WTC11 (cell line): ENCODE measurements at regions not wholly inside any gene's neighbourhood (a gene's known extent, or its start where the extent isn't known, plus 50 kb on each side); places are given as distances from the start of the nearest gene placed in this dataset.

Experiments used
- ATAC-seq: fragments of 200-7000 bp; cut with Tn5 transposase; 2 replicates; pipeline ENCODE4 v1.10.0; 2021; ENCODE audit warnings: mild to moderate bottlenecking, moderate library complexity
- CTCF ChIA-PET: fragments of 300-600 bp; sonication (Branson Sonifier 250); formaldehyde crosslinking; loops from one replicate; lab custom pipeline; 2021; ENCODE audit warnings: antibody characterized with exemption; lab: Charles Lee
- POLR2A ChIA-PET: fragments of 350-600 bp; sonication (Branson Sonifier 250); formaldehyde crosslinking; loops from one replicate; lab custom pipeline; 2021; ENCODE audit warnings: antibody characterized with exemption; lab: Charles Lee
- DNase-seq: peaks from one replicate; pipeline ENCODE4 v3.0.0; 2021; ENCODE audit warnings: low spot score
- H3K27ac Mint-ChIP-seq: 2 replicates; pipeline ENCODE4 v1.8.0; 2021; ENCODE audit warnings: mixed read lengths
- H3K27me3 Mint-ChIP-seq: 2 replicates; pipeline ENCODE4 v1.8.0; 2021; ENCODE audit warnings: low read depth, mild to moderate bottlenecking, moderate library complexity, mixed read lengths
- H3K36me3 Mint-ChIP-seq: 2 replicates; pipeline ENCODE4 v1.8.0; 2021; ENCODE audit warnings: mixed read lengths
- H3K4me1 Mint-ChIP-seq: 2 replicates; pipeline ENCODE4 v1.8.0; 2022; ENCODE audit warnings: mixed read lengths
- H3K4me3 Mint-ChIP-seq: 2 replicates; pipeline ENCODE4 v1.8.0; 2021; ENCODE audit warnings: mild to moderate bottlenecking, moderate library complexity, mixed read lengths
- H3K9me3 Mint-ChIP-seq: 2 replicates; pipeline ENCODE4 v1.8.0; 2021; ENCODE audit warnings: mixed read lengths
- ATF1 ChIP-seq: sonication (generic); formaldehyde crosslinking; IDR thresholded peaks from 2 replicates; pipeline ENCODE4 v1.8.1; 2023; ENCODE audit warnings: mild to moderate bottlenecking, moderate library complexity, missing genetic modification reagents
- CREB1 ChIP-seq: sonication (generic); formaldehyde crosslinking; IDR thresholded peaks from 2 replicates; pipeline ENCODE4 v1.8.0; 2023; ENCODE audit warnings: mild to moderate bottlenecking, missing genetic modification reagents
- FOXJ3 ChIP-seq: sonication (generic); formaldehyde crosslinking; IDR thresholded peaks from 2 replicates; pipeline ENCODE4 v1.9.0; 2021; ENCODE audit warnings: missing genetic modification reagents, mild to moderate bottlenecking, borderline replicate concordance
- FOXK1 ChIP-seq: sonication (generic); formaldehyde crosslinking; IDR thresholded peaks from 2 replicates; pipeline ENCODE4 v1.8.0; 2022; ENCODE audit warnings: mild to moderate bottlenecking, moderate library complexity, missing genetic modification reagents
- GABPB1 ChIP-seq: sonication (generic); formaldehyde crosslinking; IDR thresholded peaks from 2 replicates; pipeline ENCODE4 v1.8.1; 2023; ENCODE audit warnings: mild to moderate bottlenecking, missing genetic modification reagents
- IRF2 ChIP-seq: sonication (generic); formaldehyde crosslinking; IDR thresholded peaks from 2 replicates; pipeline ENCODE4 v1.8.0; 2022; ENCODE audit warnings: low read depth, missing genetic modification reagents, borderline replicate concordance
- KAT7 ChIP-seq: sonication (generic); formaldehyde crosslinking; IDR thresholded peaks from 2 replicates; pipeline ENCODE4 v1.8.1; 2023; ENCODE audit warnings: missing genetic modification reagents, mild to moderate bottlenecking, borderline replicate concordance
- SMAD4 ChIP-seq: sonication (generic); formaldehyde crosslinking; IDR thresholded peaks from 2 replicates; pipeline ENCODE4 v1.8.0; 2022; ENCODE audit warnings: mild to moderate bottlenecking, missing genetic modification reagents
- SP1 ChIP-seq: sonication (generic); formaldehyde crosslinking; conservative IDR thresholded peaks from 2 replicates; pipeline ENCODE4 v1.8.1; 2022; ENCODE audit warnings: missing genetic modification reagents
- TEAD1 ChIP-seq: sonication (generic); formaldehyde crosslinking; IDR thresholded peaks from 2 replicates; pipeline ENCODE4 v1.8.0; 2022; ENCODE audit warnings: mild to moderate bottlenecking, missing genetic modification reagents
- TEAD4 ChIP-seq: sonication (generic); formaldehyde crosslinking; IDR thresholded peaks from 2 replicates; pipeline ENCODE4 v1.8.0; 2022; ENCODE audit warnings: mild to moderate bottlenecking, missing genetic modification reagents
- ZBTB21 ChIP-seq: sonication (generic); formaldehyde crosslinking; IDR thresholded peaks from 2 replicates; pipeline ENCODE4 v1.8.1; 2023; ENCODE audit warnings: mild to moderate bottlenecking, missing genetic modification reagents, borderline replicate concordance
- ZMAT4 ChIP-seq: fragments of 250-450 bp; sonication (Bioruptor Pico); IDR thresholded peaks from 2 replicates; pipeline ENCODE4 v1.9.0; 2021; ENCODE audit warnings: mild to moderate bottlenecking
- ZNF423 ChIP-seq: fragments of 250-450 bp; sonication (Bioruptor Pico); IDR thresholded peaks from 2 replicates; pipeline ENCODE4 v2.1.2; 2022; ENCODE audit warnings: mild to moderate bottlenecking, moderate library complexity
- TF ChIP-seq, protein P1 (sequence below): sonication (generic); formaldehyde crosslinking; conservative IDR thresholded peaks from 2 replicates; pipeline ENCODE4 v1.8.1; 2022; ENCODE audit warnings: mild to moderate bottlenecking, missing genetic modification reagents
- TF ChIP-seq, protein P2 (sequence below): sonication (generic); formaldehyde crosslinking; IDR thresholded peaks from 2 replicates; pipeline ENCODE4 v1.8.0; 2022; ENCODE audit warnings: mild to moderate bottlenecking, missing genetic modification reagents
- TF ChIP-seq, protein P3 (sequence below): fragments of 250-450 bp; sonication (Bioruptor Pico); IDR thresholded peaks from 2 replicates; pipeline ENCODE4 v1.9.0; 2021; ENCODE audit warnings: mild to moderate bottlenecking
- TF ChIP-seq, protein P4 (sequence below): fragments of 250-450 bp; sonication (Bioruptor Pico); conservative IDR thresholded peaks from 2 replicates; pipeline ENCODE4 v1.9.0; 2021; ENCODE audit warnings: mild to moderate bottlenecking

- peak; percentile 100 for ATAC-seq
- no peak overlapping the region for H3K4me3 Mint-ChIP-seq
- no peaks in the 10 kb centered on the region for H3K36me3 Mint-ChIP-seq
- H3K9me3 Mint-ChIP-seq = peaks cover 6% of the 10 kb centered on the region; the same call in 1 of the 2 replicates
- TF ChIP-seq SMAD4 (CRISPR knock-in tag) = peak; percentile 78; the same call in 1 of the 2 replicates
- no peak for TF ChIP-seq ATF1 (CRISPR knock-in tag)
- no peak for TF ChIP-seq FOXJ3 (CRISPR knock-in tag)
- TF ChIP-seq TEAD4 (CRISPR knock-in tag) = no peak
- TF ChIP-seq ZBTB21 (CRISPR knock-in tag) = no peak
- TF ChIP-seq FOXK1 (CRISPR knock-in tag) = peak; percentile 86; the same call in 1 of the 2 replicates
- TF ChIP-seq, protein P1, sequence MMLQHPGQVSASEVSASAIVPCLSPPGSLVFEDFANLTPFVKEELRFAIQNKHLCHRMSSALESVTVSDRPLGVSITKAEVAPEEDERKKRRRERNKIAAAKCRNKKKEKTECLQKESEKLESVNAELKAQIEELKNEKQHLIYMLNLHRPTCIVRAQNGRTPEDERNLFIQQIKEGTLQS (CRISPR knock-in tag) = no peak
- TF ChIP-seq, protein P2, sequence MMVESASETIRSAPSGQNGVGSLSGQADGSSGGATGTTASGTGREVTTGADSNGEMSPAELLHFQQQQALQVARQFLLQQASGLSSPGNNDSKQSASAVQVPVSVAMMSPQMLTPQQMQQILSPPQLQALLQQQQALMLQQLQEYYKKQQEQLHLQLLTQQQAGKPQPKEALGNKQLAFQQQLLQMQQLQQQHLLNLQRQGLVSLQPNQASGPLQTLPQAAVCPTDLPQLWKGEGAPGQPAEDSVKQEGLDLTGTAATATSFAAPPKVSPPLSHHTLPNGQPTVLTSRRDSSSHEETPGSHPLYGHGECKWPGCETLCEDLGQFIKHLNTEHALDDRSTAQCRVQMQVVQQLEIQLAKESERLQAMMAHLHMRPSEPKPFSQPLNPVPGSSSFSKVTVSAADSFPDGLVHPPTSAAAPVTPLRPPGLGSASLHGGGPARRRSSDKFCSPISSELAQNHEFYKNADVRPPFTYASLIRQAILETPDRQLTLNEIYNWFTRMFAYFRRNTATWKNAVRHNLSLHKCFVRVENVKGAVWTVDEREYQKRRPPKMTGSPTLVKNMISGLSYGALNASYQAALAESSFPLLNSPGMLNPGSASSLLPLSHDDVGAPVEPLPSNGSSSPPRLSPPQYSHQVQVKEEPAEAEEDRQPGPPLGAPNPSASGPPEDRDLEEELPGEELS (CRISPR knock-in tag) = peak; percentile 47; the same call in 1 of the 2 replicates
- no peak for TF ChIP-seq ZMAT4 (CRISPR knock-in tag)
- no peak for TF ChIP-seq CREB1 (CRISPR knock-in tag)
- TF ChIP-seq ZNF423 = peak; percentile 33; the same call in 1 of the 2 replicates
- 0 out of 2 replicates have a peak, but pooled peaks have one; percentile 47 for TF ChIP-seq SP1 (CRISPR knock-in tag)
- TF ChIP-seq, protein P3, sequence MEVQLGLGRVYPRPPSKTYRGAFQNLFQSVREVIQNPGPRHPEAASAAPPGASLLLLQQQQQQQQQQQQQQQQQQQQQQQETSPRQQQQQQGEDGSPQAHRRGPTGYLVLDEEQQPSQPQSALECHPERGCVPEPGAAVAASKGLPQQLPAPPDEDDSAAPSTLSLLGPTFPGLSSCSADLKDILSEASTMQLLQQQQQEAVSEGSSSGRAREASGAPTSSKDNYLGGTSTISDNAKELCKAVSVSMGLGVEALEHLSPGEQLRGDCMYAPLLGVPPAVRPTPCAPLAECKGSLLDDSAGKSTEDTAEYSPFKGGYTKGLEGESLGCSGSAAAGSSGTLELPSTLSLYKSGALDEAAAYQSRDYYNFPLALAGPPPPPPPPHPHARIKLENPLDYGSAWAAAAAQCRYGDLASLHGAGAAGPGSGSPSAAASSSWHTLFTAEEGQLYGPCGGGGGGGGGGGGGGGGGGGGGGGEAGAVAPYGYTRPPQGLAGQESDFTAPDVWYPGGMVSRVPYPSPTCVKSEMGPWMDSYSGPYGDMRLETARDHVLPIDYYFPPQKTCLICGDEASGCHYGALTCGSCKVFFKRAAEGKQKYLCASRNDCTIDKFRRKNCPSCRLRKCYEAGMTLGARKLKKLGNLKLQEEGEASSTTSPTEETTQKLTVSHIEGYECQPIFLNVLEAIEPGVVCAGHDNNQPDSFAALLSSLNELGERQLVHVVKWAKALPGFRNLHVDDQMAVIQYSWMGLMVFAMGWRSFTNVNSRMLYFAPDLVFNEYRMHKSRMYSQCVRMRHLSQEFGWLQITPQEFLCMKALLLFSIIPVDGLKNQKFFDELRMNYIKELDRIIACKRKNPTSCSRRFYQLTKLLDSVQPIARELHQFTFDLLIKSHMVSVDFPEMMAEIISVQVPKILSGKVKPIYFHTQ (CRISPR knock-in tag) = no peak
- TF ChIP-seq GABPB1 (CRISPR knock-in tag) = peak; percentile 67
- peak; percentile 38; the same call in 1 of the 2 replicates for TF ChIP-seq TEAD1 (CRISPR knock-in tag)
- no peak for TF ChIP-seq IRF2 (CRISPR knock-in tag)
- TF ChIP-seq, protein P4, sequence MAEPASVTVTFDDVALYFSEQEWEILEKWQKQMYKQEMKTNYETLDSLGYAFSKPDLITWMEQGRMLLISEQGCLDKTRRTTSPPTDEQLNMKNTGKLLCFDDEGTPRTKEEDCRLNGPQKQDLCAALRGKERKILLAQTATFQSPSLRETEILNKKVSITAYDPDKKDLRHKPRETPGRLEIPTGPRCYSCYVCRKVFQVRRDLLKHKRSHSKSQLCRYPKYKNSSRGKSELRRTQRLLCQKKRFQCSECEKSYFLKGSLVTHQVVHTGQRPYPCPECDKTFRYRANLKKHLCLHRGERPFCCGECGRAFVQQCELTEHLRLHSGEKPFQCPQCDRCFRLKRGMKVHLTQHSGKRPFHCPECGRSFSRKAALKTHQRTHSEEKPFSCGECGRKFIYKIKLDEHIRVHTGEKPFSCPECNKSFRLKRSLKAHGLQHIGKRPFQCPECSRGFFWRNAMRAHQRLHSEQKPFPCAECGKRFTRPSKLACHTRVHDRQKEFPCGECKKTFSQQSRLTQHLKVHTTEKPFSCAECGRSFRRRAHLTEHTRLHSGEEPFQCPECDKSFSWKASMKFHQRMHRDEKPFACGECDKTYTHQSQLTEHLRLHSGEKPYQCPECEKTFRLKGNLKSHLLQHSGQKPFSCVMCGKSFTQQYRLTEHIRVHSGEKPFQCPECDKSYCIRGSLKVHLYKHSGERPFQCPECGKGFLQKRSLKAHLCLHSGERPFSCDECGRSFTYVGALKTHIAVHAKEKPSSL (CRISPR knock-in tag) = no peak
- TF ChIP-seq KAT7 (CRISPR knock-in tag) = no peak
- H3K4me1 Mint-ChIP-seq = peaks cover 27% of the 10 kb centered on the region
- peaks cover 67% of the 10 kb centered on the region for H3K27me3 Mint-ChIP-seq
- ChIA-PET POLR2A (no interaction called here), CTCF (interaction anchor here (0.9 to 1.2 kb wide), 2 partner anchors 261 to 331 kb away, joined by 4 to 11 read pairs; no protein-coding TSS in a partner anchor)
- no peak overlapping the region for H3K27ac Mint-ChIP-seq
- DNase-seq = peak; percentile 58
Observed at GRCh38 chr21:15221799-15222386, 157.1 kb upstream of the NRIP1 start.
